ENCODE measurements at regions not wholly inside any gene's neighbourhood (a gene's known extent, or its start where the extent isn't known, plus 50 kb on each side); places are given as distances from the start of the nearest gene placed in this dataset.

- no peaks in the 10 kb centered on the region for H3K27me3 ChIP-seq
- TF ChIP-seq POLR2A (IDR thresholded peaks at IDR 0.05): no peak
- no peak for TF ChIP-seq CTCF (IDR thresholded peaks at IDR 0.05)
- DNase-seq (no peak), ATAC-seq (no peak)
- intact Hi-C loops (cut with DNase I): no loop called here
- no peaks in the 10 kb centered on the region for H3K4me1 ChIP-seq
- no peak overlapping the region for H3K27ac ChIP-seq
- WGBS, 4 donors: 8 to 16% (median 12%) methylated on average over 2 of the region's 2 CpGs
- H3K9me3 ChIP-seq: no peaks in the 10 kb centered on the region
- H3K4me3 ChIP-seq: no peak overlapping the region
- no peaks in the 10 kb centered on the region for H3K36me3 ChIP-seq
Observed at GRCh38 chr14:40909906-40910305, 696.8 kb upstream of the LRFN5 start.

GRCh38 chr14:40903709-40904108 lies 703.0 kb upstream of the LRFN5 start:
- DNase-seq: no peak
- Histone ChIP-seq H3K9me3 (peaks cover 0 to 7% (median 0%) of the 10 kb centered on the region in 12 donors), H3K27me3 (no peaks in the 10 kb centered on the region), H3K27ac (no peak overlapping the region), H3K4me3 (no peak overlapping the region), H3K36me3 (no peaks in the 10 kb centered on the region), H3K4me1 (no peaks in the 10 kb centered on the region)
- TF ChIP-seq CTCF (IDR thresholded peaks at IDR 0.05) (no peak), POLR2A (IDR thresholded peaks at IDR 0.05) (no peak)
- intact Hi-C loops (cut with DNase I): no loop called here
- no peak for ATAC-seq

- ATAC-seq (no peak), DNase-seq (no peak)
- Histone ChIP-seq H3K36me3 (no peaks in the 10 kb centered on the region), H3K27ac (no peak overlapping the region), H3K4me3 (no peak overlapping the region), H3K9me3 (peaks cover 0 to 8% (median 0%) of the 10 kb centered on the region in 12 donors), H3K4me1 (no peaks in the 10 kb centered on the region), H3K27me3 (no peaks in the 10 kb centered on the region)
- 61 to 69% (median 65%) methylated on average over 2 of the region's 2 CpGs for WGBS, 4 donors
- intact Hi-C loops (cut with DNase I): no loop called here
- no peak for TF ChIP-seq POLR2A (IDR thresholded peaks at IDR 0.05)
- TF ChIP-seq CTCF (IDR thresholded peaks at IDR 0.05): no peak
Observed at GRCh38 chr14:40899435-40899834, 707.2 kb upstream of the LRFN5 start.

GRCh38 chr14:40894846-40895245 lies 711.8 kb upstream of the LRFN5 start:
- Histone ChIP-seq H3K27me3 (no peaks in the 10 kb centered on the region), H3K36me3 (no peaks in the 10 kb centered on the region), H3K9me3 (peaks cover 0 to 8% (median 0%) of the 10 kb centered on the region in 12 donors), H3K27ac (no peak overlapping the region), H3K4me3 (no peak overlapping the region), H3K4me1 (no peaks in the 10 kb centered on the region)
- WGBS, 4 donors: 83 to 90% (median 88%) methylated on average over 2 of the region's 2 CpGs
- DNase-seq (no peak), ATAC-seq (no peak)
- intact Hi-C loops (cut with DNase I): no loop called here
- no peak for TF ChIP-seq POLR2A (IDR thresholded peaks at IDR 0.05)
- no peak for TF ChIP-seq CTCF (IDR thresholded peaks at IDR 0.05)
